ENCODE measurements at regions not wholly inside any gene's neighbourhood (a gene's known extent, or its start where the extent isn't known, plus 50 kb on each side); places are given as distances from the start of the nearest gene placed in this dataset.

DNA sequence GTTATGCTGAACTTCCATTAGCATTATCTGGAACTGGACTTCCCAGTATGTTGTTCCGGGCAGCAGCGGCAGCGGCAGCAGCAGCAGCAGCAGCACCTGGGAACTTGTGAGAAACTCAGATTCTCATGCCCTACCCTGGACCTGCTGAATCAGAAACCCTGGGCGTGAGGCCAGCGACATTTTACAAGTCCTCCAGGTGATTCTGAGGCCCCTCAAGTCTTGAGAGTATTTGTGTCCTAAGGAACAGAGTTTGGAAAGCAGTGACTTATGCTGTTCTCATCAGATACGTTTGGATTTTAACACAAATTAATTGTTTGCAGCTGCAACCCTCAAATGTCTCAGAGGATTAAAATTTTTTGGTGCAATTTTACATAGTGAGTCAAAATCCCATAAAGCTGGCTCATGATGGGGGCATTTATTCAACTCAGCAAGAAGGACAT, 157.2 kb upstream of the KAZN start:
- TF ChIP-seq POLR2A (IDR thresholded peaks at IDR 0.05; ENCODE audit: low read depth, low read length) (no peak), JUN (IDR thresholded peaks at IDR 0.05; ENCODE audit: borderline replicate concordance, insufficient read depth, insufficient read length, low read depth) (no peak), POLR2AphosphoS5 (IDR thresholded peaks at IDR 0.05; ENCODE audit: insufficient read depth, low read depth, low read length) (no peak), EZH2 (IDR thresholded peaks at IDR 0.05; ENCODE audit: borderline replicate concordance, low read depth, low read length, severe bottlenecking) (no peak)
- TF ChIP-seq, protein P1, sequence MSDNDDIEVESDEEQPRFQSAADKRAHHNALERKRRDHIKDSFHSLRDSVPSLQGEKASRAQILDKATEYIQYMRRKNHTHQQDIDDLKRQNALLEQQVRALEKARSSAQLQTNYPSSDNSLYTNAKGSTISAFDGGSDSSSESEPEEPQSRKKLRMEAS (IDR thresholded peaks at IDR 0.05; ENCODE audit: insufficient read depth, insufficient read length) = no peak
- TF ChIP-seq, protein P2, sequence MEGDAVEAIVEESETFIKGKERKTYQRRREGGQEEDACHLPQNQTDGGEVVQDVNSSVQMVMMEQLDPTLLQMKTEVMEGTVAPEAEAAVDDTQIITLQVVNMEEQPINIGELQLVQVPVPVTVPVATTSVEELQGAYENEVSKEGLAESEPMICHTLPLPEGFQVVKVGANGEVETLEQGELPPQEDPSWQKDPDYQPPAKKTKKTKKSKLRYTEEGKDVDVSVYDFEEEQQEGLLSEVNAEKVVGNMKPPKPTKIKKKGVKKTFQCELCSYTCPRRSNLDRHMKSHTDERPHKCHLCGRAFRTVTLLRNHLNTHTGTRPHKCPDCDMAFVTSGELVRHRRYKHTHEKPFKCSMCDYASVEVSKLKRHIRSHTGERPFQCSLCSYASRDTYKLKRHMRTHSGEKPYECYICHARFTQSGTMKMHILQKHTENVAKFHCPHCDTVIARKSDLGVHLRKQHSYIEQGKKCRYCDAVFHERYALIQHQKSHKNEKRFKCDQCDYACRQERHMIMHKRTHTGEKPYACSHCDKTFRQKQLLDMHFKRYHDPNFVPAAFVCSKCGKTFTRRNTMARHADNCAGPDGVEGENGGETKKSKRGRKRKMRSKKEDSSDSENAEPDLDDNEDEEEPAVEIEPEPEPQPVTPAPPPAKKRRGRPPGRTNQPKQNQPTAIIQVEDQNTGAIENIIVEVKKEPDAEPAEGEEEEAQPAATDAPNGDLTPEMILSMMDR (IDR thresholded peaks at IDR 0.05; ENCODE audit: extremely low read depth in 1 of 2, insufficient read depth in 1 of 2, low read depth in 1 of 2, low read length in 2 of 2) = no peak
